HG03354 (cell line): ENCODE measurements at regions not wholly inside any gene's neighbourhood (a gene's known extent, or its start where the extent isn't known, plus 50 kb on each side); places are given as distances from the start of the nearest gene placed in this dataset.

ENCODE experiments used
- ATAC-seq: cut with Tn5 transposase; IDR thresholded peaks from one replicate; pipeline ENCODE4 v1.9.1; 2021; ENCODE audit warnings: mild to moderate bottlenecking; ENCODE audit not compliant: unreplicated experiment, poor library complexity, severe bottlenecking

DNA sequence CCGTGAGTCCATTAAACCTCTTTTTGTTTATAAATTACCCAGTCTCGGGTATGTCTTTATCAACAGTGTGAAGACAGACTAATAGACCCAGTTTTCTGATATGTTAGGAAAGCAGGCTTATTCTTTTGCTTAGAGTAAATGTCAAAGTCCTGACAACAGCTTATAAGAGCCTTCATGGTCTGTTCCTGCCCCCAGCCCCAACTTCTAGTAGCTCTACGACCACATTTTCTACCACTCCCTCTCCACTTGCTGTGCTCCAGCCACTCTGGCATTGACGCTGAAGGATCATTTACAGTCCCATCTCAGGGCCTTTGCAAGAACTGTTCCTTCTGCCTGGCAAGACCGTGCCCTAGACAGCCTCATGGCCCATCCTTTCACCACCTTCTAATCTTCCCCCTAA is 104.6 kb upstream of the GPR139 start:
- no peak for ATAC-seq

DNA sequence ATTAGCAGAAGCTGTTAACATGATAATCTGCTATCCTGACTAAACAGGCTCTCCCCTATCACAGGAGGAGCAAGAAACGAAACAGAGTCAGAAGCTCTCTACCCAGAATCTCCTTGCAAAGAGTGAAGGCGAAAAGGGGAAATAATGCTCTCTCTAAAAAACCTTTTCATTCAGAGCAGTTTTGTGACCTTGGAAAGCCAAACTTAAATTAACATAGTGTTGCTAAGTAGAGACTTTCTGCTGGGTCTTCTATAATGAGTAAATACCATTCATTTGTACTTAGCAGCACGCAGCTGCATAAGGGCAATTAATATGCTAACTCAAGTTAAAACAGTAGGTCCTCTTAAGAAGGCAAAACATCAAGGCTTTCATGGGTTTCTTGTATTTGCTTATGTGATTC is 101.7 kb upstream of the GPR139 start:
- ATAC-seq, result peak; percentile 57

DNA sequence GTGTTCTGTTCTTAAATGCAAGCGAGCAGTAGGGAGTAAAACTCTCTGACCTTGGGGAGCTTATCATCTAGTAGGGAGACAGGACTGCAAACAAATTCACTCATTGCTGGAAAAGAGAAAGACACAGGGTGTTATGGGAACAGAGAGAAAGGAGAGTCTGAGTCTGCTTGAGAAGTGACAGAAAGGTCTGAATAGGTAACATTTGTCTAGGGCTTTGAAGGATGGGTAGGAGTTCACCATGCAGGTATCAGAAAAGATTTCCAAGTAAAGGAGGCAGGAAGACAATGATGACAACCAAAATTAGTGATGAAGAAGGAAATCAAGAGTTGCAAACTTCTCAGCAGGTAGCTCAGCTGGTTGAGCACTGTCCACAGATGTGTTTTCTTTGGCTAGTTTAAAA is 93.6 kb upstream of the GPR139 start:
- no peak for ATAC-seq

DNA sequence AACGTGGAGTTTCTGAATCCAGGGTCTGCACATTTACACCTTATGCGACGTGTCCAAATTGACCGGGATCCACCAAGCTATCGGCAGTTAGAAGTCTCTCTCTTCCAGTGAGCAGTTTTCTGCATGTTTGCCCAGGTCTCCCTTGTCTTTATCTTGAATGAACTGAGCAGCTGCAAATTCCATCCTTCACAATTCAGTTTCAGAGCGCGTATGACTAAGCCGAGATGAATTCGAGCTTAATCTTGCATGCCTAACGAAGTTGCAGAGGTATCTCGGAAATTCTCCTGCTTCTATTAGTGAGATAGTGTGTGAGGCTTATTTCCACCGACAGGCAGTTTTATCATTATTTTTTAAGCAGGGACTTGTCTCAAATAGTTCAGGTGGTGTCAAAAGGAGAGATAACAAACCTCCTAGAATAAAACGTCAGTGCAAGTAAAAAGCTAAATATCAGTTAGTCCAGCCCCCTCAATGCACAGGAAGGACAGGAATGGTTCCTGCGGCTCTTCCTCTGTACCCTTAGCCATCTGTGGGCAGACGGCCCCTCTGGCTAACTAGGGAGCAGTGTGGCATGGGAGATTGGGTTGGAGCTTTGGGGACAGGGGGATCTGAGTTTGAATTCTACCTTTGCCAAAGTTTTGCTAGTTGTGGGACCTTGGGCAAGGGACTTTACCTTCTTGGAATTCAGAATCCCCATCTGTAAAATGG is 93.0 kb upstream of the GPR139 start:
- no peak for ATAC-seq

DNA sequence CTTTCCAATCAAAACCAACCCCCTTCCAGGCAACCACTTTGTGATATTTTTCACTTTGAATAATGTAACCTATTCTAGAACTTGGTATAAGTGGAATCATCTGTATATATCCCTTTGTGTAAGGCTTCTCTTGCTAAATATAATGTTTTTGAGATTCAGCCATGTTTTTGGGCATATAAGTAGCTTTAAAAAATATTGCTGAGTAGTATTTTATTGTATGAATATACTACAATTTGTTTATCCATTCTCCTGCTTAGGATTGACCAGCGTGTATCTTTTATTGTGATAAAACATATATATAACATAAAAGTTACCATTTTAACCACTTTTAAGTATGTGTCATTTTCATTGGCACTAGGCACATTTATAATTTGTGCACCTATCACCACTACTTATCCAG is 79.8 kb upstream of the GPR139 start:
- ATAC-seq, result no peak

DNA sequence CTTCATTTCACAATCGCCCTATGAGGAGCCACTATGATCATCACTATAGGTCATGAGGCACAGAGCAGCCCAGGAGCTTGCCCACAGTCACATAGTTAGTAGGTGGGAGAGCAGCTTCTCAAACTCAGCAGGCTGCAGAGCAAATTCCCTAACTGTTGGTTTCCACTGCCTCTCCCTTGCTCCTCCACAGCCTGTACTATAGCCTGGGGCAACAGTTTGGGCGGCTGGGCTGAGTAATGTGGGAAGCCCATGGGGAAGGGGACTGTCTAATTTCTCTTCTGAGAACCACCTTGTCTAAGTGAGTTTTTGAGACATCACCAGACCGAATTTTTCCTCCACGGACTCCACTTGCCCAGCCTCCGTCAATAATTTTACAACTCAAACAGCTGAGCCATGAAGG is 73.4 kb upstream of the GPR139 start:
- ATAC-seq, result no peak

DNA sequence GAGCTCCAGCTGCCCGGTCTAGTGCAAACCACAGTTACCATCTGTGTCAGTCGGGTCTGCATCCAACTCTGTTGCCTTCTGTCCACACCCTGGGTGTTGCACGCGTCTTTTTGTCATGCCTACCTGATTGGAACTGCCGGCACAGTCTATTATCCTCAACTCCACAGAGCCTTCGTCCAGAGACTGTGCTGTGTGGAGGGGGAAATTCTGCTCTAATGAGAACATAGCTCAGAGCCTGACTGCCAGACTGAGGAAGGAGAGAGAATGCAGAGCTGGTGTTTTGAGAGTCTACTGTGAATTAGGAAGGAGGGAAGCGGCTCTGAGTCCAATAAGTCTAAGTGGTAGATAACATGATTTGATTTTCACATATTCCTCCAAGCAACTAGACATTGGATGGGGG is 68.3 kb upstream of the GPR139 start:
- ATAC-seq, result no peak

DNA sequence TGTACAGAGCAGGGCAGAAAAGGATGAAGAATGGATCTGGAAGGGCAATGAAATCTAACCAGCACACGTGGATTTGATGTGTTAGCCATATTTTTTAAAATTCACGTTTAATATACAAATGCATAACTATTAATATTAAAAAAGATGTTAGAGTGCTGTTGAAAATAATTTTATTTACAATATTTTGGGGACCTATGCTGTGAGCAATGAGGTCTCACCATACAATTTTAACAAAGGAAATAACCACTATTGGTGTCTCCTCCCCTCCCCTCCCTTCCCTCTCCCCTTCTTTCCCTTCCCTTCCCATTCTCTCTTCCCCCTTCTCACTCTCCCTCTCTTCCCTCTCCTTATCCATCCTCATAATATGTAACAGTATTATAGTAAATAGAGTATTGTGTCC is 64.2 kb upstream of the GPR139 start:
- ATAC-seq, result no peak

DNA sequence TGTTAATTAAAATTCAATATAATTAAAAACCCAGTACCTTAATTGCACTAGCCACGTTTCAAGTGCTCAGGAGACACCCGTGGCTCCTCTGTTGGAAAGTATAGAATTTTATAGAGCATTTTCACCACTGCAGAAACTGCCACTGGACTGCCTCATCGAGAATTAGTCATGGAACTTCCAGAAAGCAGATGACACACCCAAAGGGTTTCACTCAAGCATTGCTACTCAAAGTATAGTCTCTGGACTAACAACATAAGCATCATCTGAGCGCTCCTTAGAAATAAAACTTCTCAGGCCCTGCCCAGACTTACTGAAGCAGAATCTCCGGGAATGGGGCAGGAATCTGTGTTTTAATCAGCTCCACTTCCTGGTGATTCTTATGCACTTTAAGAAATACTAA is 63.5 kb upstream of the GPR139 start:
- no peak for ATAC-seq

DNA sequence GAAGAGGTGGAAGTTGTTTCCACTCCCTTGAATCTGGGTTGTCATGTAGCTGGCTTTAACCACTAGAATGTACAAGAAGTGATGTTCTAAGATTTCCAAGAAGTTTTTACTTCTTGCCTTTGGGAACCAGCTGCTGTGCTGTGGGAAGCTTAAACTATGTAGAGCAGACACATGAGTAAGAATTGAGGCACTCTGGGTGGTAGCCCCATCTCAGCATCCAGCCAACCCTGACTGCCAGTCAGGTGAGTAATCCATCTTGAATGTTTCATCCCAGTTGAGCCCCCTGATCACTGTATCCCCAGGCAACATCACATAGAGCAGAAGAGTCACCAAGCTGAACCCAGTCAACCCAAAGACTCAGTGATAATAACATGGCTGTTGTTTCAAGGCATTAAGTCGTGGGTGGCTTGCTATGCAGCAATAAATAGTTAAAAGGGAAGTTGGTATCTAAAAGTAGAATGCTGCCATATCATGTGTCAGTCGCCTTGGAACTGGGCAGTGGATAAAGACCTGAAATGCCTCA is 62.8 kb upstream of the GPR139 start:
- no peak for ATAC-seq

DNA sequence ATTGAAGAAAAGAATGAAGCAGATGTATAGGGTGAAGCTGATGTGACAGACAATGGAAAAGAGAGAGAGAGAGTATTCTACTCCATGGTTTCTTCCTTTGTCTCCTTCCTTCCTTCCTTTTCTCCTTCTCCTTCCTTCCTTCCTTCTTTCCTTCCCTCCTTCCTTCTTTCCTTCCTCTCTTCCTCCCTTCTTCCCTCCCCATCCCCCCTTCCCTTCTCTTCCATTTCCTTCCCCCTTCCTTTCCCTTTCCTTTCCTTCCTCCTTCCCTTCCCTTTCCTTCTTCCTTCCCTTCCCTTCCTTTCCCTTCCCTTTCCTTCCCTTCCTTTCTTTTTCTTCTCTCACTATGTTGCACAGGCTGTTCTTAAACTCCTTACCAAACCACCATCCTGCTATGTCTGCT is 55.7 kb upstream of the GPR139 start:
- no peak for ATAC-seq
